ENCODE measurements at regions not wholly inside any gene's neighbourhood (a gene's known extent, or its start where the extent isn't known, plus 50 kb on each side); places are given as distances from the start of the nearest gene placed in this dataset.

DNA sequence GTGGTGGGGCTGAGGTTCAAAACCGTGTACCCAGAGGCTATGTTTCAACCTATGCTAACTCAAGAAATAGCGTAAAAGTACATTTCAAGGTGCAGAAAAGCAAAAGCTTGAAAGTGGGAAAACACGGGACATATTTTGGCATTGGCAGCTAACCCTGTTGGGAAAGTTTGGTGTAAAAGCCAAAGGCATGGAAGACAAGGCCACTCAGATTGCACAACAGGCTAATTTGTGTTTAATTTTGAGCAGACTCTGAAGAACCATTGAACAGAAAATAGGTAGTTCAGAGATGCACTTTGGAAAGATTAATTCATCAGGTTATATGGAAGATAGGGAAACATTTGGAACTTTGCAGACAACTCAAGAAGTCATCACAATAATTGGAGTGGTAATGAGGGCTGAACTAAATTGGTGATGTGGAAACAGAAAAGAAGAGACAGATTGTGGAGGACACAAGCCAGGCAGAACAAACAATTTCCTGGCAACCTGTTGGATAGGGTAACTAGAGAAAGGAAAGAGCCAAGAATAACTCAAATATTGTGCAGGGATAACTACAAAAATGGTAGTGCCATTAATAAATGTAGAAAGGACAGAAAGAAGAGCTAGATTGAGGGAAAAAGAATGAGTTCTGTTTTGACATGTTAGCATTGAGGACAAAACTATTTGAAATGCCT, 140.5 kb upstream of the PGR start:
- H3K36me3 ChIP-seq = no peaks in the 10 kb centered on the region
- intact Hi-C loops (cut with DNase I) = no loop called here
- no peaks in the 10 kb centered on the region for H3K4me1 ChIP-seq
- no peaks in the 10 kb centered on the region for H3K9me3 ChIP-seq
- H3K27ac ChIP-seq (replicated peaks in 1 of 4) = no peak overlapping the region
- 76% methylated on average over 3 of the region's 3 CpGs for WGBS
- H3K4me3 ChIP-seq = no peak overlapping the region
- DNase-seq (ENCODE audit: extremely low spot score) = no peak
- TF ChIP-seq, protein P1, sequence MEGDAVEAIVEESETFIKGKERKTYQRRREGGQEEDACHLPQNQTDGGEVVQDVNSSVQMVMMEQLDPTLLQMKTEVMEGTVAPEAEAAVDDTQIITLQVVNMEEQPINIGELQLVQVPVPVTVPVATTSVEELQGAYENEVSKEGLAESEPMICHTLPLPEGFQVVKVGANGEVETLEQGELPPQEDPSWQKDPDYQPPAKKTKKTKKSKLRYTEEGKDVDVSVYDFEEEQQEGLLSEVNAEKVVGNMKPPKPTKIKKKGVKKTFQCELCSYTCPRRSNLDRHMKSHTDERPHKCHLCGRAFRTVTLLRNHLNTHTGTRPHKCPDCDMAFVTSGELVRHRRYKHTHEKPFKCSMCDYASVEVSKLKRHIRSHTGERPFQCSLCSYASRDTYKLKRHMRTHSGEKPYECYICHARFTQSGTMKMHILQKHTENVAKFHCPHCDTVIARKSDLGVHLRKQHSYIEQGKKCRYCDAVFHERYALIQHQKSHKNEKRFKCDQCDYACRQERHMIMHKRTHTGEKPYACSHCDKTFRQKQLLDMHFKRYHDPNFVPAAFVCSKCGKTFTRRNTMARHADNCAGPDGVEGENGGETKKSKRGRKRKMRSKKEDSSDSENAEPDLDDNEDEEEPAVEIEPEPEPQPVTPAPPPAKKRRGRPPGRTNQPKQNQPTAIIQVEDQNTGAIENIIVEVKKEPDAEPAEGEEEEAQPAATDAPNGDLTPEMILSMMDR (IDR thresholded peaks at IDR 0.05) = no peak
- no peak for TF ChIP-seq POLR2A (IDR thresholded peaks at IDR 0.05; ENCODE audit: low read depth)
- TF ChIP-seq EP300 (IDR thresholded peaks at IDR 0.05) = no peak
- TF ChIP-seq POLR2AphosphoS5 (IDR thresholded peaks at IDR 0.05) = no peak
- H3K27me3 ChIP-seq = no peaks in the 10 kb centered on the region

DNA sequence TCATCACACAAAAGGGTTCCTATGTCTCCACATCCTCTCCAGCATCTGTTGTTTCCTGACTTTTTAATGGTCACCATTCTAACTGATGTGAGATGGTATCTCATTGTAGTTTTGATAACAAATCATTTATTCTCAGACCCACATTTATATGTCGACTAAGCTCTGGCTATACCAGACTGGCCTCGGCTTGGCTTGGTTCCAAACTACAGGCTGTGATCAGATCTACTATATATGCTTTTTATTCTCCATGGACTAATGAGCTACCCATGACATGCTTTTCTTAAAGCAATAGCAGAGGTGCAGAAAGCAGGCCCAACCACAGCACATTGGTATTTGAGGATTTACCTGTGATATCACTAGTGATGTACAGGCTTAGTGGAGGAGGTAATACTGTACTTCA, 139.8 kb upstream of the PGR start:
- H3K4me1 ChIP-seq = no peaks in the 10 kb centered on the region
- no peak for DNase-seq (ENCODE audit: extremely low spot score)
- H3K4me3 ChIP-seq = no peak overlapping the region
- H3K9me3 ChIP-seq = no peaks in the 10 kb centered on the region
- intact Hi-C loops (cut with DNase I) = no loop called here
- H3K27ac ChIP-seq (replicated peaks in 1 of 4) = no peak overlapping the region
- TF ChIP-seq POLR2AphosphoS5 (IDR thresholded peaks at IDR 0.05) (no peak), EP300 (IDR thresholded peaks at IDR 0.05) (no peak), POLR2A (IDR thresholded peaks at IDR 0.05; ENCODE audit: low read depth) (no peak)
- TF ChIP-seq, protein P1 (IDR thresholded peaks at IDR 0.05) = no peak
- no peaks in the 10 kb centered on the region for H3K27me3 ChIP-seq
- 82% methylated on average over 2 of the region's 2 CpGs for WGBS
- no peaks in the 10 kb centered on the region for H3K36me3 ChIP-seq

DNA sequence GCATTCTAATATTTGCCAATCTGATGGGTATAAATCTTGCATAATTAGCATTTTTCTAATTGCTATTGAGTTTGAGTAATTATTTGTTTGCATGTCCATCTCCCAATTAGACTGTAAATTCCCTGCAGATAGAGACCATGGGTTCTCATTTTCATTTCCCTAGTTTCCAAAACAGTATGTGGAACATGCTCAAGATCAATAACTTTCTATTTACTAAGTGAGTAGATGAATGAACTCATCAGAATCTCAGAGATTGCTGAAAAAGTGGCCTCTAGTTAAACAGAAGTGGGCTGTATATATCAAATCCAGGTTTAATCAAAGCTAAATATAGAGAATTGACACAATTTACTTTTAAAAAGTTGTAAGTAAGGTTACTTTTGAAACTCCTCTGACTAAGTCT, 138.0 kb upstream of the PGR start:
- no peak for DNase-seq (ENCODE audit: extremely low spot score)
- H3K4me3 ChIP-seq = no peak overlapping the region
- no peaks in the 10 kb centered on the region for H3K36me3 ChIP-seq
- H3K27ac ChIP-seq (replicated peaks in 1 of 4) = no peak overlapping the region
- H3K4me1 ChIP-seq = no peaks in the 10 kb centered on the region
- H3K27me3 ChIP-seq = no peaks in the 10 kb centered on the region
- no peaks in the 10 kb centered on the region for H3K9me3 ChIP-seq
- TF ChIP-seq POLR2A (IDR thresholded peaks at IDR 0.05; ENCODE audit: low read depth) (no peak), POLR2AphosphoS5 (IDR thresholded peaks at IDR 0.05) (no peak), EP300 (IDR thresholded peaks at IDR 0.05) (no peak)
- TF ChIP-seq, protein P1 (IDR thresholded peaks at IDR 0.05) = no peak
- intact Hi-C loops (cut with DNase I) = no loop called here

DNA sequence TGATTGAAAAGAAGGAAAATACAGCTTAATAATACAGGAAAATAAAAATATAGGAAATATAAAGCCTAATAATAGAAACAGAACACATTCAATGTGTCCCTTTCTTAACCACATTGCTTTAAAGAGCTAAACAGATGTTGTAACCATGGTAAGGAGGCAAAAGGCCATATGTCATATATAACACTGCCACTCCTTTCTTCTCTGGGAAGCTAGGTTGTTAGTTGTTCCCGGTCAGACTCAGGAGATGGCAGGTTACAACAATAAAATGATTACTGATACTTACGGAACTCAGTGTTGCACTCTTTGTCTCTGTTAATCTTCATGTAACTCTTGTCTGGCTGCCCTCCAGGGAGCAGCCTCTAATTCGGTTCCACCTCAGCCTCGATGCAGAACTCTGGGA, 134.7 kb upstream of the PGR start:
- H3K9me3 ChIP-seq = no peaks in the 10 kb centered on the region
- H3K27me3 ChIP-seq = no peaks in the 10 kb centered on the region
- no peaks in the 10 kb centered on the region for H3K4me1 ChIP-seq
- H3K4me3 ChIP-seq = no peak overlapping the region
- WGBS = 41% methylated on average over 4 of the region's 4 CpGs
- no peak for DNase-seq (ENCODE audit: extremely low spot score)
- TF ChIP-seq POLR2A (IDR thresholded peaks at IDR 0.05; ENCODE audit: low read depth) = no peak
- no peak for TF ChIP-seq EP300 (IDR thresholded peaks at IDR 0.05)
- TF ChIP-seq, protein P1 (IDR thresholded peaks at IDR 0.05) = no peak
- TF ChIP-seq POLR2AphosphoS5 (IDR thresholded peaks at IDR 0.05) = no peak
- intact Hi-C loops (cut with DNase I) = no loop called here
- H3K36me3 ChIP-seq = no peaks in the 10 kb centered on the region
- no peak overlapping the region for H3K27ac ChIP-seq (replicated peaks in 1 of 4)

DNA sequence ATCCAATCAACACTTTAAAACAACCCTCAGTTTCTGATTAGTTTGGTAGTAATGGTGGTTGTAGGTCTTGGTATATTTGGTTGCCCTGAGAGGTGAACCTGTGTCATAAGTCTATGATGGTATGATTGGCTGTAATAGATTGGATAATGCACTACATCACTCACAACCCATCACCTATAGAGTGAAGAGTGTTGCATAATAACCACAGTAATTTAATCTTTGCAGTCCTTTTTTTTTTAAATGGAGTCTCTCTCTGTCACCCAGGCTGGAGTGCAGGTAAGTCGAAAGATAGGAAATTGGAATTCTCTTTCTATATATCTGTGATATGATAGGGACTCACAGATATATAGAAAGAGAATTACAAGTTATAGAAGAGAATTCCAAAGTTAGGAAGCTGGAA, 133.4 kb upstream of the PGR start:
- Histone ChIP-seq H3K36me3 (no peaks in the 10 kb centered on the region), H3K4me3 (no peak overlapping the region), H3K27me3 (no peaks in the 10 kb centered on the region), H3K27ac (replicated peaks in 1 of 4) (no peak overlapping the region), H3K4me1 (no peaks in the 10 kb centered on the region), H3K9me3 (no peaks in the 10 kb centered on the region)
- 81% methylated on average over 1 of the region's 1 CpG for WGBS
- intact Hi-C loops (cut with DNase I) = no loop called here
- TF ChIP-seq, protein P1 (IDR thresholded peaks at IDR 0.05) = no peak
- TF ChIP-seq POLR2A (IDR thresholded peaks at IDR 0.05; ENCODE audit: low read depth) (no peak), POLR2AphosphoS5 (IDR thresholded peaks at IDR 0.05) (no peak), EP300 (IDR thresholded peaks at IDR 0.05) (no peak)
- no peak for DNase-seq (ENCODE audit: extremely low spot score)
